Putamen (tissue), 1 donor: ENCODE measurements at regions not wholly inside any gene's neighbourhood (a gene's known extent, or its start where the extent isn't known, plus 50 kb on each side); places are given as distances from the start of the nearest gene placed in this dataset.
"Not testable (repeated sequence)": the region's sequence is repeated elsewhere in the genome, so short reads cannot be mapped to it uniquely, and the experiment has no call there.

ENCODE experiments used
- DNase-seq: peaks from one replicate; pipeline ENCODE4 v3.0.0-alpha.2; 2016; ENCODE audit warnings: low spot score

GRCh38 chr4:177802661-177803060 lies 360.4 kb upstream of the AGA start:
- DNase-seq: no peak

DNA sequence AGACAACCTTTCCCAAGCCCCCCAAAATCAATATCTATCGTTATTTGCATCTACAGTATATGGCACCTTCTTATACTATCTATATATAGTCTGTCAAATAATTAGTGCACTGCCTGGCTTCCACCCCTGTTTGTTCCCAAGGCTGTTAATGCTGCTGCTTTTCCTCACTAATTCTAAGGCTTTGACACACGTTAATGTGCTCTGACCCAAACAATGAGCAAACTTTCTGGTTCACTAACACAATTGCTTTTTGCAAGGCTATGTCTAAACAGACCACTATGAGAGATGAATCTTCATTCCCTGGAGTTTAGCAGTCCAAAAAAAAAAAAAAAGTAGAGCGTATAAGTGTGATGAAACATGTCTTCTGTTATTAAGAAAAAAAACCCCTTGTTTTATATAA lies 360.9 kb upstream of the AGA start:
- DNase-seq: no peak

GRCh38 chr4:177809791-177810190 lies 367.6 kb upstream of the AGA start:
- DNase-seq: no peak

DNA sequence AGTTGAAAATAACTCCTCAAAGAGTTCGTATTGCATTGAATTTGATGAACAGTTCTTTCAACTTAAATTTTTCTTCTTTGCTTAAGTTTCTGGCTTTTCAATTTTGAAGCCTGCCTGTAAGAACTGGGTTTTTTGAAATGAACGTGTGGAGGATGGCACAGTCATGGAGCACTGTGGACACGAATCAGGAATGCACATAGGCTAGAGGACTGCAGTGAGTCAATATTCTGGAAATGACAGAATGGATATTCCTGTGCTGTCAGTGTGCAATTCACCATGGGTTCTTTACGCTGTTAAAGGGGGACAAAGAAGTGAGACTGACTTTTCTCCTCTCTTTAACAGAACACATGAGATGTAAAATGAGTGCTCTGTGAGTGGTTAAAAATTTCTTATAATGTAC lies 368.0 kb upstream of the AGA start:
- no peak for DNase-seq

DNA sequence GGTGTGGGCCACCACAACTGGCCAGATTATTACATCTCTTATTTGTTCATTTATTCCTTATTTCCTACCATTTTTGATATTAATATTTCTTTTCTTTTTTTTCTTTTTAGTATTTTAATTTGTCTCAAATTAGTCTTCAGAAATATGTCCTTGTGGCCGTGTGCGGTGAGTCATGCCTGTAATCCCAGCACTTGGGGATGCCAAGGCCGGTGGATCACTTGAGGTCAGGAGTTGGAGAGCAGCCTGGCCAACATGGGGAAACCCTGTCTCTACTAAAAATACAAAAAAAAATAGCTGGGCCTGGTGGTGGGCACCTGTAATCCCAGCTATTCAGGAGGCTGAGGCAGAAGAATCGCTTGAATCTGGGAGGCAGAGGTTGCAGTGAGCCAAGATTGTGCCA lies 376.2 kb upstream of the AGA start:
- not testable (repeated sequence) for DNase-seq

- no peak for DNase-seq
These were observed 384.7 kb upstream of the AGA start for GRCh38 chr4:177826973-177827372.

DNA sequence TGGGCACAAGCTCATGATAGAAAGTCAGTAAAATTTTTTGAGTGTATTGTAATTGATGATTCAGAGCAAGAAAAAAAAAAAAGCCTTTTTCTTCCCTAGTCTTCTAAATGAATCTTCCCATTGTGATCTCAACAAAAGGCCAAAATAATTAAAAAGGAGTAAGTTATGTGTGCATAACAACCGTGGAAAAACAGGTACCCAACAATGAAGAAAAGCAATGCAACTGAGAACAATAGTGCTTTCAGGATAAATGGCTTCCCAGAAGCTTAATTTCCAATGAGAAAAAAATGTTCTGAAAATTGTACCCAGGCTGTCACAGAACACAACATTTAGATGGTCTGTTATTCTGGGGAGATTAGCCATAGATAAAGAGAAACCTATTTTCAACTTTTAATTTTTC lies 399.0 kb upstream of the AGA start:
- no peak for DNase-seq

DNA sequence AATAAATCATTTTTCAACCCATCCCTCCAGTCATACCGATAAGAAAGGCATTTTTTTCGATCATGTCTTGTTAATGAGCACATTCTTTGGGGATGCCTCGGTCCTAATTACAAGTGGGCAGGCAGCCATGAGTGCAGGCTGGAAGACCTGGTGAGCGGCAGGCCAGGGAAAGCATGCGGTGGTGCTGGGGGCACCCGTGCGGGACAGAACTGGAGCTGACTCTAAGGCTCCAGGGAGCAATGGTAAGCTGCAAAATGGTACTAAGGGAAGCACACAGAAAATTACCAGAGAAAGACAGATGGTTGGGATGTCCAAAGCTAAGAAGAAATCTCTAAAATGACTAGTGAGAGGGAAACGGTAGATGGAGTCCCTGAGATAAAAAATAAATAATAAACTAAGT lies 411.0 kb upstream of the AGA start:
- DNase-seq: no peak

GRCh38 chr4:177855507-177856197 lies 413.4 kb upstream of the AGA start:
- no peak for DNase-seq

- no peak for DNase-seq
These were observed 417.9 kb upstream of the AGA start for GRCh38 chr4:177860171-177860570.

DNA sequence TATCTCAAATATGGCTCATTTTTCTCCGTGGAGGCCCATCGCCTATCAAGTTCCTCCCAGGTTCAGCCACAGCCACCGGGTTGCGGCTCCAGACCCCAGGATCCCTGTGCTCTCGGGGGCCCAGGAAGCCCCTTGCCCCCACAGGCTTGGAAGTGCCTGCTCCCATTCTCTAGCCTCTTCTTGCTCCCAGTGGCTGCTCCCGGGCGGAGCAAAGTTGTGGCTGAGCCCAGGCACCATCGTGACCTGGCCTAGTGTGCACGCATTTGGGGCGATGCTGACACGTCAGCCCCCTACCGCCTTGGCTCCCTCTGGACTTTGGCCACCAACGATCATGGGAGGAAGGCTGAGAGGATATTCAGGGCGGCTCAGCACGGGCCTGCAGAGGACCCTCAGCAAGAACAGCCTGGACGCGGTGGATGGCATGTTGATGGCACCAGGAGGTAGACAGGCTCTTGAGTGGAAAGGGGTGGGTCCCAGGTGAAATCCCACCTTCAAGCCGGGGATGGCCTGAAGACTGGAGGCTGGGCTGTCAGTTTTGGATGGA lies 419.4 kb upstream of the AGA start:
- DNase-seq: no peak

- no peak for DNase-seq
These were observed 420.4 kb upstream of the AGA start for GRCh38 chr4:177862541-177863176.

DNA sequence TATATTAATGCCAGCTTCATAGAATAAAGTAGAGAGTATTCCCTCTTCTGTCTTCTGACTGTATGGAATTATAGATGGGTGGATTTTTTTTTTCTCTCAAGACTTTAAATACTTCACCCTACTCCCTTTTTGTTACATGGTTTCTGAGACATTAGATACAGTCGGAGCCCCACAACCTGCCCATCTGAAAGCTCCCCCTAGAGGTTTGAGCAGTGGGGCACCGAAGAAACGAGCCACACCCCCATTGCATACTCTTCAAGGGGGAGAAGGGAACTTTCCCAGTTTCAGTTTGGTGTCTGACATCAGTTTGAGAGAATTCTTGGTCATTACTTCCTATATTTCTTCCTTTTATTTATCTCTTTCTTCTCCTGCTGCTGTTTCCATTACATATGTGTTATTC lies 437.6 kb upstream of the AGA start:
- no peak for DNase-seq

GRCh38 chr4:177895136-177895535 lies 452.9 kb upstream of the AGA start:
- DNase-seq: no peak

DNA sequence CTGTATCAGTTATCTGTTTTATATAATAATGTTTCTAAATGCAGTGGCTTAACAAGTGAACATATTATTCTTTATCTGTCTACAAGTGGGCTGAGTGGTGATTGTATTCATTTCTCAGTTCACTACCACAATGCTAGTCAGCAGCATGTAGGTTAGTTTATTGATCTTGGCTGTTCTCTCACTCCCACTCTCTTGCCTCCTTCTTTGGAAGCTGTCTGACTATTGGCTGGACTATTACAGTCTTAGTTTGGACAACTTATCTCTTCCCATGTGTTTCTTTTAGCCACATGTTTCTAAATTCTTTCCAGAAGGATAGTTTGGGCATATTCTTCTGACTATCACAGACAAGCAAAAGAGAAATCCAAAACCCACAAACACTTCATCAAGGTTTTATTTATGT lies 459.5 kb upstream of the AGA start:
- no peak for DNase-seq

- DNase-seq: no peak
These were observed 460.1 kb upstream of the AGA start for GRCh38 chr4:177902386-177902785.

DNA sequence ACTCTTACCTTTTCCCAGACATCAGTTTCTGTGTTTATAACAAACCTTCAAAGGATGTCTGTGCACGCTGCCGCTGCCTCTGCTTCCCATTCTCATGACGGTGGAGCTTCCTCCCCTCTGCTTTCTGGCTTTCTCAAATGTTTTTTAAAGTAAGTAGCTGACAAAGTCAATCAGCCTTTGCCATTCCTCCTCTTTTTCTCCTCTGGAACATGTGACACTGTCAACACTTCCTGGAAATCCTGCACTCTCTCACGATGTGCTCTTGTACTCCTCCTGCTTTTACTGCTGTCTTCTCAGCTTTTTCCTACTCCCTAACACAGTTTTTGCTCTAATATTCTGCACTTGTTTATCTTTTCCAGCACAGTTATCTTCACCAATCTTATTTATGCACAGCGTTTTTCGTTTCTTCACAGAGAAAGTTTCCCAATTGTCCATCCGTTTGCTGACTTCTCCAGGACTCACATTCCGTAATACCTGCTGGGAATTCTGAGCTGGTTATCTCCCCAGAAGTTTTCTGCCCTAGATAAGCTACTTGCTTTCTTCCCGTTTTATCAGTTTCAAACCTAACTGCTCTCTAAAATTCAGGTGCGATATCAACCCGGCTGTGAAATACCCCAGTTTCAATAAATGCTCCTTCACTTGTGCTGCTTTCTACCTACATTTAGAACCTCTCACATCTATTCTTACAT lies 465.6 kb upstream of the AGA start:
- DNase-seq: no peak

- DNase-seq: no peak
These were observed 479.5 kb upstream of the AGA start for GRCh38 chr4:177921715-177922114.

DNA sequence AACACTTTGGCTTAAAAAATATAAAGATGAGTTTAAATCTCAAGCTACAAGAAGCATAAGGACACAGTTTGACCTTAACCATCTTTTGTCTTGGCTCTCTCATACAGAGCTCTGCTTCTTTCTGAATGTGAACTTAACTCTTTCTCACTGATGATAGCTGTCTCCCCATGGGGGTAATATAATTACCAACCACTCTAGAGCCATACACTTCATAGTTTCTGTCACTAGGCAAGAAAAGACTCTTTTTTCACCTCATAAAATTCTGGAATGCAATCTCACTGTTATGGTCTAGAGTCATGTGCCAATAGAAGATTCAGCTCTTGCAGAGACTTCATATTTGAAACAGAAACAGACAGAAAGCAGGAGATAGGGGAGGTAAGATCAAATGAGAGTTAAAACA lies 481.7 kb upstream of the AGA start:
- DNase-seq: no peak

DNA sequence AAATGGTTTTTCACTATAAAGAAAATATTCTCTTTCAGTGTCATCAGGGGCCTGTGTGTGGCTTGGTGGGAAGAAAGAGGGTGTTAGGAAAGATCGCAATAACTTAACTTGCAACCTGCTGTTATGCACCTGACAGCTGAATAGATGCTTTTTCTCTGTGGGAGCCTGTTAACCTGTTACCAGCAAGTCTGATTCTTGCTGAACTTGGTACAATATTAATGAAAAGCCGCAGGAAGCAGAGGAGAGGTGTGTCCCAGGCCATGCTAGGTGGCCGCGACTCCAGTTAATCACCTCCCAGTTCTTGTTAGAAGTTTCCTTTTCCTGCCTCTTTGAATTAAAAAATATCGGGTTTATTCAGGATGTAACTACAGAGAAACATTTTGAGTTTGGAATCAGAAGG lies 494.8 kb upstream of the AGA start:
- DNase-seq: no peak

- DNase-seq: no peak
These were observed 496.0 kb upstream of the AGA start for GRCh38 chr4:177938226-177938625.

DNA sequence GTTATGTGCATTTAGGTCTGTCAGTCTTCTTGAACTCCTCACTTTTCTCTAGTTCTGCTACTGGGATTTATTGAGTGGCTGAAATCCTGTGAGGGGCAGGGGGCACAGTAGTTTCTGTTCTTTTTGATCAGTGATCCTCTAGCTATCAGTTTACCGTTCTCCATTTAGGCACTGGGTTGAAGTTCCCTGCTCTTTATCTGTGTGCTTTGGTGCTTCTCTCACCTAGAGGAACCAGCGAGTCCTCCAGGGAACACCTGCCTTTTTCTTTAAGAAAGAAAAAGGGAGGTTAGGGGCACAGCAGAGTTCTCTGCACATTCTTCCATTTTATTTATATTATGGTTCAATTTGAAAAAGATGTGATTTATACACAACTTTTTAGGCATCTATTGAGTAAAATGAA lies 503.0 kb upstream of the AGA start:
- DNase-seq: no peak

GRCh38 chr4:177947607-177948006 lies 505.4 kb upstream of the AGA start:
- DNase-seq: no peak
